Right lung (tissue), 2 donors: ENCODE measurements at regions not wholly inside any gene's neighbourhood (a gene's known extent, or its start where the extent isn't known, plus 50 kb on each side); places are given as distances from the start of the nearest gene placed in this dataset.

Source experiments
- DNase-seq, 2 donors: peaks; one replicate each; pipeline ENCODE4 v3.0.0-alpha.2; 2013

- DNase-seq = no peak
Observed at GRCh38 chr4:104772849-104773248, 278.2 kb upstream of the CXXC4 start.

GRCh38 chr4:104795264-104795939 is 300.7 kb upstream of the CXXC4 start:
- no peak for DNase-seq

- no peak for DNase-seq
Observed at GRCh38 chr4:104811727-104812126, 317.0 kb upstream of the CXXC4 start.

DNA sequence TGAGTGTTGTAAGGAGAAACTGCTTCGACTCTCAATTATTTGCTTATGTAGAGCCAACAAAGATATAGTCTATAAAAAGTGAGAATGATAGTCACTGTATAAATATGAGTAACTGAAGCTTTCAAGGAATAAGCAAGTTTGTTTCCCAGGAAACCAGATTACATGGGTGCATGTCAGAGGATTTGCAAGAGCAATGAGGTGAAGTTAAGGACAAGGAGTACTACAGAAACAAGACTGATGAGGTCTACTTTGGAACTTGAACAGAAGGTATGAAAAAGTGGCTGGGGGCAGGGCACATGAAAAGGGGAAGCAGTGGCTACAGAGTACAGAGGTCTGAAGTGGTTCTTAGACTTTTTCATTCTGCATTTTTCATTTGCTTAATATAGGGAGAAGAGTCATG is 321.0 kb upstream of the CXXC4 start:
- peak; percentile 24 to 28 for DNase-seq

GRCh38 chr4:104818579-104818978 is 323.9 kb upstream of the CXXC4 start:
- no peak for DNase-seq

- DNase-seq = no peak
Observed at GRCh38 chr4:104826171-104826570, 320.5 kb upstream of the TET2 start.

DNA sequence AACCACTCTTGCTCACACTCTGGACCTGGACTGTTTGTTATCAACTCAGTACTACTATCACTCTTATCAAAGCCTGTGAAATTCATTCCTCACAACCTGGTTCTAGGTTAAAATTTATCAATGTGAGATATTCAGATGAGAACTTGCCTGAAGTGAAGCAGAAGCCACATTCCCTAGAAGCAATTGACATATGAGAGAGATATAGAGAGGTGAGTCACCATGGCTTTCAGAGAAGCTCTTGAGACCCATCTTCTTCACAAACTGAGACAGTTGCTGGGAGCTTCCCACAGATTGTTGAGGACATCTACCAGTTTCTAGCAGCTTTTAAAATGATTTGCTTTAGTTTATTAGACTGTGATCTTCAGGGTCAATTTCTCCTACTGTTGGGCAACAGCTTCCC is 316.9 kb upstream of the TET2 start:
- DNase-seq = no peak

- DNase-seq = no peak
Observed at GRCh38 chr4:104848597-104849225, 298.0 kb upstream of the TET2 start.

DNA sequence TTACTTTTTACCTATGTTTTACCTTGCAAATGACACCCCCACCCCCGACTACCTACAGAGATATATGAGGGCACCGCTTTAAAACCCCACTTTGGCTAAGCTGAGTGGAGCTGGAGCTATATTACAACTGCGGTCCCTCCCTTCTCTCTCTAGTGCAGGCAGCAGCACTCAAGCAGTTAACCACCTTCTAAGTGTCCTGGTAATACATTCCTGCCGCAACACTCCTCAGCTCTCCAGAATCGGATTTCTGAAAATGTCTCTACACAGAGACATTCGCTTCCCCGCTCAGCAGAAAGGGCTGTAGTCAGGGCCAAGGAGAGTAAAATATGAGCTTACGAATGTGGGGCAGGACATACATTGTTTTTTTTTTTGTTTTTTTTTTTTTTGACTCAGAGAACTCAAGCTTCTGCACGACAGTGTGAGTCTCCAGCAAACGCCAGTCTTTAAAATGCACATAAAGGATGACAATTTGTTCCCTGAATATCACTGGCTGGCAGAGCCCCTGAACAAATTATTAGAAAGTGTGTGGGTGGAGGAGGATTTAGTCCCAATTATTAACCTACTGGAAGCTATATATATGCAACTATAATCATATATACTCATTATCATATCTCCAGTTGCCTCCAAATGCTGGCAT is 287.0 kb upstream of the TET2 start:
- no peak for DNase-seq

- peak; percentile 54 to 63 for DNase-seq
Observed at GRCh38 chr4:104860238-104861123, 286.2 kb upstream of the TET2 start.

DNA sequence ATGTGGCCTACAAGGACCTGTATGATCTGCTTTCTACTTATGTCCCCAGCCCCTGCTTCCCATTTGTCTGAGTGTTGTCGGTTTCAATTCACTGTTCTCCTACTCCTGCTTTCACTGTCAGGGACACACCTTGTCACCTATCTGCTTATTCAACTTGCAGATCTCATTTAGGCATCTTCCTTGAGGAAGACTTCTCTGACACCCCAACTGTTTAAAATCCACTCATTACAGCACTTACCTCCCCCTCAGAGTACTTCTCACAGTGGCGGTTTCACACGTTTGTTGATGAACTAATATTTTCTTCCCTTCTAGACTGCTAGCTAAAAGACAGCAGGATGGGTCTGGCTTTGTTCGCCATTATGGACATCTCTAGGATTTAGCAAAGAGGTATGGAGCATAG is 279.9 kb upstream of the TET2 start:
- no peak for DNase-seq

- DNase-seq = no peak
Observed at GRCh38 chr4:104868533-104868932, 278.1 kb upstream of the TET2 start.

- DNase-seq = no peak
Observed at GRCh38 chr4:104868958-104869357, 277.7 kb upstream of the TET2 start.

- no peak for DNase-seq
Observed at GRCh38 chr4:104869831-104870230, 276.8 kb upstream of the TET2 start.

DNA sequence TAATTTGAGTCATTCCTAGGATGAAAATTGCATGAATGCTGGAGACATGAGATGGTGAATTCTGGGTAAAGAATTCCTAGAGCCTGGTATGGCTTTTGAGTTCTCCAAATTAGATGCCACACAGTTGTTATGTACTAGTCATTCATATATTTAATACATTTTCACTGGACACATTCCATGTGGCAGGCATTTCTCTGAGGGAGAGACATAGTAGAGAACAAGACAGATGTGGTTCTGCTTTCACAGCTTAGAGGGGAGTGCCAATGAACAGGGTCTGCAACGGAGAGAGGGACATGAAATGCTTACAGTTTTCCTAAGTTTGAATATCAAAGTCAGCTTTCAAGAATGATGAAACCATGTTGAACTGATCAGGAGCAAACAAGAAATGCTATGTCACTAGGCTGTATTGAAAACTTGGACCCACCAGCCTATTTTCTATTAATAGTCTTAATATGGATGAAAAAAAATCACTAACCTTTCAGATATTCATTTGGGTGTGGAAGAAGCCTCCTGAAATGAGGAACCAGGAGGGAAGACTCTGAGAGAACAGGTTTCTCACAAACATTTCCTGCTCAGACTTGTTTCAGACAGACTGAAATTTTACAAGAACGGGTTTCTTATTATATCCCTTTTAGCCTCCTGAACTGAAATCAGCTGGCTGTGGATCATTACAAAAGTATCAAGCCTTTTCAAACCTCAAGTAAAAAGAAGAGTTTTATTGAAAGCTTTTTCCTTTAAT is 276.0 kb upstream of the TET2 start:
- no peak for DNase-seq

DNA sequence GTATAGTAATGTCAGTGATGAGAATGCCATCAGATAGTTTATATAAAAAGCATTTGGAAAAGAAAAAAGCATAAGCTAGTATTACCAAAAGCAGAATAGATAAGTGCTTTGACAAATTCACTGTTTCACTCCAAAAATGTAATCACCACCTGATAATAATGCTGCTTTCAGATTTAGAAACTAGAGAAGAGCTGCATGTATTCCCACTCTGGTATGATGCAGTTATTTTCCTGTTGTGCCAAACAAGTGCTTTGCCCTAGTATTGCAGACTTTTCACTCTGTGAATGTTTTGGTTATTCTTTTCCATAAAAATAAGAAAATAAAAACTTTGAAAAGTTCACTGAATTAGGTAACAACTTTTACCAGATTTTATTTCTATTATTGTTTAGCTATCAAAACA is 267.7 kb upstream of the TET2 start:
- no peak for DNase-seq

DNA sequence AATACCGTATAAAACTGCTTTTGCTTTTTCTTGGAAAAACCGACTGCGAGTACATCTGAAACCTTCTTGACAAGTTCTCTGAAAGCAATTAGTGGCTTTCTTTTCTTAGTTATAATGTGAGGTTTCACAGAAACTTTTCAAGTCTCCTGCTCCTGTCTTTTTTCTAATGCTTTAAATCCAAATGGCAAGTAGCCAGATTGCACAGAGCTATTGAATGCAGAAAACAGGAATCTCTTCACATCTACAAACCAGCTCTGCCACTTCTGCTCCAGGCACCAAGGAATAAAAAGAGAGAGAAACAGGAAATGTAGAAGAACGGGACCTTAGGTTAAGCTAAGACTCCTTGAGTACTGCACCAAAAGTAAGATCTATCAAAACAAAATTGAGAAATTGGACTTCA is 267.3 kb upstream of the TET2 start:
- peak in 1 of 2 donors; percentile 31 for DNase-seq

GRCh38 chr4:104879854-104880253 is 266.8 kb upstream of the TET2 start:
- no peak for DNase-seq

DNA sequence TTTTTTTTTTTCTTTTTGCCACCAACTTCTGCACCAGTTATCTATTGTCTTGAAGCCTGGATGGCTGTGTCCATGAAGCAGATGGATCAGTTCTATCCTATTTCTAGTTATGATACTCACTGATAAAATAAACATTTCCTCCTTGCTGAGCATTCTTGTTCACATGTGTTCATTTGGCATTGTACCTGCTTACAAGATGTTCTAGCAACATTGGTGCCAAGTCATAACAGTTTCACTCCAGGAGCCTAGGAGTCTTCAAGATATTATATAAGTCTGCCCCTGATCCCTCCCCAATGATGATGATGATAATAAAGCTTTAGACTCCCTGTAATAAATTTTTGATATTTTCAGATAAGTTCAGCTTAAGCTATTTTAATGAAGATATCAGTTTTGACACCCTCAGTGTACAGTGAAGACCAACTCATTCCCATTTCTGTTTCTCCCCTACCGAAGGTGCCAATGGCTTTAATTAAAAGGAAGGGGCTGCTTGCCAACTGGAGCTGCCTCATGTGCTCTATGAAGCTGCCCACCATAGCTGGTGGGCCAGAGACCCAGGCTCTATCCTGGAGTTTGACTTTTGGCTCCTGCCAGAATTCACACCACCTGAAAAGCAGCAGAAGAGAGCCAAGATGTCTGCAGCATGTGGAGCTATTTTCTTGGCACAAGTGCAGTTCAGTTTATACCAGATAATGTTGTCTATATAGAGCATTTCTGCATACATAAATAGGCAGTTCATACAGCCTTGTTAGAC is 265.4 kb upstream of the TET2 start:
- no peak for DNase-seq

GRCh38 chr4:104890598-104891275 is 255.9 kb upstream of the TET2 start:
- DNase-seq = no peak
